C4-2B (cell line): ENCODE measurements at regions not wholly inside any gene's neighbourhood (a gene's known extent, or its start where the extent isn't known, plus 50 kb on each side); places are given as distances from the start of the nearest gene placed in this dataset.

Experiments used
- H3K27ac ChIP-seq: fragments of 450-650 bp; 2 replicates; pipeline ENCODE4 v1.5.1; 2017
- CTCF ChIP-seq: fragments of 450-650 bp; conservative IDR thresholded peaks from 2 replicates; pipeline ENCODE4 v1.5.1; 2017; ENCODE audit warnings: mild to moderate bottlenecking
- ZFX ChIP-seq: fragments of 450-650 bp; IDR thresholded peaks from 2 replicates; pipeline ENCODE4 v1.6.1; 2017

GRCh38 chr19:30788105-30788765, 416.1 kb downstream of the ZNF536 start:
- TF ChIP-seq ZFX: no peak
- TF ChIP-seq CTCF: no peak
- no peak overlapping the region for H3K27ac ChIP-seq

GRCh38 chr19:30785458-30786137, 413.4 kb downstream of the ZNF536 start:
- TF ChIP-seq ZFX (no peak), CTCF (no peak)
- H3K27ac ChIP-seq: no peak overlapping the region

- TF ChIP-seq CTCF: peak; percentile 87
- TF ChIP-seq ZFX: no peak
- no peak overlapping the region for H3K27ac ChIP-seq
These were observed 412.8 kb downstream of the ZNF536 start for GRCh38 chr19:30784850-30785457.

- TF ChIP-seq CTCF: no peak
- no peak overlapping the region for H3K27ac ChIP-seq
These were observed 411.8 kb downstream of the ZNF536 start for GRCh38 chr19:30783936-30784335.

GRCh38 chr19:30783212-30783611, 411.0 kb downstream of the ZNF536 start:
- no peak overlapping the region for H3K27ac ChIP-seq
- TF ChIP-seq ZFX (no peak), CTCF (no peak)

- TF ChIP-seq CTCF (no peak), ZFX (no peak)
- H3K27ac ChIP-seq: no peak overlapping the region
These were observed 409.3 kb downstream of the ZNF536 start for GRCh38 chr19:30781519-30781918.

GRCh38 chr19:30781047-30781446, 408.9 kb downstream of the ZNF536 start:
- TF ChIP-seq CTCF (no peak), ZFX (no peak)
- H3K27ac ChIP-seq: no peak overlapping the region
